Right lobe of liver (tissue), 4 donors: ENCODE measurements at regions not wholly inside any gene's neighbourhood (a gene's known extent, or its start where the extent isn't known, plus 50 kb on each side); places are given as distances from the start of the nearest gene placed in this dataset.
"Not testable (repeated sequence)": the region's sequence is repeated elsewhere in the genome, so short reads cannot be mapped to it uniquely, and the experiment has no call there.

Experiments
- CTCF ChIP-seq, 4 donors: fragments of 200-600 bp in 3 of 4; fragments of 450-650 bp in 1 of 4; IDR thresholded peaks; one replicate each; pipeline versions ENCODE4 v1.5.1 to v1.8.0; 2016 to 2022; ENCODE audit warnings: antibody characterized with exemption in 4 of 4, mild to moderate bottlenecking in 2 of 4
- POLR2A ChIP-seq: fragments of 450-650 bp; IDR thresholded peaks from one replicate; pipeline ENCODE4 v1.6.1; 2017; ENCODE audit warnings: antibody characterized with exemption, mild to moderate bottlenecking
- donor health status: DM: no; HTN: no; CAD: no.
- donor health status: DM: no; HTN: no; CAD: no.
- donor health status: DM: no; HTN: yes; CAD: no.

- not testable (repeated sequence) for TF ChIP-seq CTCF (IDR thresholded peaks at IDR 0.05); POLR2A
Measured at GRCh38 chr3:190176106-190176505, 55.4 kb upstream of the P3H2 start.
